HCEC 1CT (cell line): ENCODE measurements at regions not wholly inside any gene's neighbourhood (a gene's known extent, or its start where the extent isn't known, plus 50 kb on each side); places are given as distances from the start of the nearest gene placed in this dataset.

Source experiments
- DNase-seq: peaks from one replicate; pipeline ENCODE4 v3.0.0-alpha.2; 2017

GRCh38 chr3:150081084-150081483 lies 110.4 kb upstream of the PFN2 start:
- peak; percentile 94 for DNase-seq

GRCh38 chr3:150080058-150080730 lies 109.5 kb upstream of the PFN2 start:
- no peak for DNase-seq

GRCh38 chr3:150079029-150079739 lies 108.5 kb upstream of the PFN2 start:
- DNase-seq: peak; percentile 90

GRCh38 chr3:150077581-150078247 lies 107.0 kb upstream of the PFN2 start:
- DNase-seq: peak; percentile 66

GRCh38 chr3:150077107-150077506 lies 106.4 kb upstream of the PFN2 start:
- no peak for DNase-seq

- no peak for DNase-seq
Measured at GRCh38 chr3:150076443-150076842, 105.7 kb upstream of the PFN2 start.

GRCh38 chr3:150075417-150075865 lies 104.7 kb upstream of the PFN2 start:
- DNase-seq: no peak

- DNase-seq: no peak
Measured at GRCh38 chr3:150074697-150075416, 104.2 kb upstream of the PFN2 start.

GRCh38 chr3:150074277-150074676 lies 103.6 kb upstream of the PFN2 start:
- DNase-seq: no peak

- DNase-seq: peak; percentile 38
Measured at GRCh38 chr3:150073513-150073912, 102.8 kb upstream of the PFN2 start.

- peak; percentile 36 for DNase-seq
Measured at GRCh38 chr3:150073031-150073430, 102.3 kb upstream of the PFN2 start.

- no peak for DNase-seq
Measured at GRCh38 chr3:150072576-150072975, 101.9 kb upstream of the PFN2 start.

- DNase-seq: no peak
Measured at GRCh38 chr3:150070271-150070670, 99.6 kb upstream of the PFN2 start.

GRCh38 chr3:150069633-150070032 lies 98.9 kb upstream of the PFN2 start:
- DNase-seq: no peak

- no peak for DNase-seq
Measured at GRCh38 chr3:150069154-150069527, 98.4 kb upstream of the PFN2 start.

GRCh38 chr3:150068440-150069153 lies 97.9 kb upstream of the PFN2 start:
- no peak for DNase-seq

GRCh38 chr3:150067561-150067960 lies 96.9 kb upstream of the PFN2 start:
- DNase-seq: no peak

- DNase-seq: no peak
Measured at GRCh38 chr3:150064971-150065370, 94.3 kb upstream of the PFN2 start.

GRCh38 chr3:150063237-150063636 lies 92.5 kb upstream of the PFN2 start:
- no peak for DNase-seq

- DNase-seq: peak; percentile 63
Measured at GRCh38 chr3:150062492-150062891, 91.8 kb upstream of the PFN2 start.

GRCh38 chr3:150061288-150062024 lies 90.8 kb upstream of the PFN2 start:
- DNase-seq: no peak

- no peak for DNase-seq
Measured at GRCh38 chr3:150059729-150060128, 89.0 kb upstream of the PFN2 start.
